Smooth muscle cell (in vitro differentiated cells): ENCODE measurements at regions not wholly inside any gene's neighbourhood (a gene's known extent, or its start where the extent isn't known, plus 50 kb on each side); places are given as distances from the start of the nearest gene placed in this dataset.

Source experiments
- DNase-seq: peaks from one replicate; lab custom pipeline; 2025; ENCODE audit not compliant: unreplicated experiment; lab: John Stamatoyannopoulos, UW
- H2AFZ ChIP-seq: fragments of 200-600 bp; sonication (generic); 2 replicates; pipeline ENCODE4 v1.6.0; 2016; ENCODE audit warnings: antibody characterized with exemption, low read depth, mild to moderate bottlenecking
- H3F3A ChIP-seq: fragments of 200-600 bp; sonication (generic); 2 replicates; pipeline ENCODE4 v1.6.0; 2017; ENCODE audit warnings: antibody characterized with exemption, low read depth
- H3K27ac ChIP-seq: fragments of 200-600 bp; sonication (generic); 2 replicates; pipeline ENCODE4 v1.5.1; 2016; ENCODE audit warnings: low read depth, mild to moderate bottlenecking
- H3K27me3 ChIP-seq: fragments of 200-600 bp; sonication (generic); 2 replicates; pipeline ENCODE4 v1.6.1; 2016; ENCODE audit warnings: low read depth, mild to moderate bottlenecking
- H3K36me3 ChIP-seq: fragments of 200-600 bp; sonication (generic); 2 replicates; pipeline ENCODE4 v1.5.1; 2016; ENCODE audit warnings: low read depth
- H3K4me1 ChIP-seq: fragments of 200-600 bp; sonication (generic); 2 replicates; pipeline ENCODE4 v1.5.1; 2016; ENCODE audit warnings: low read depth
- H3K4me2 ChIP-seq: fragments of 200-600 bp; sonication (generic); 2 replicates; pipeline ENCODE4 v1.6.0; 2016; ENCODE audit warnings: mild to moderate bottlenecking
- H3K4me3 ChIP-seq: fragments of 200-600 bp; sonication (generic); 2 replicates; pipeline ENCODE4 v1.5.1; 2016; ENCODE audit warnings: mild to moderate bottlenecking
- H3K79me2 ChIP-seq: fragments of 200-600 bp; sonication (generic); 2 replicates; pipeline ENCODE4 v1.6.0; 2016; ENCODE audit warnings: low read depth, mild to moderate bottlenecking
- H3K9ac ChIP-seq: fragments of 200-600 bp; sonication (generic); 2 replicates; pipeline ENCODE4 v1.6.0; 2016; ENCODE audit warnings: low read depth
- H3K9me3 ChIP-seq: fragments of 200-600 bp; sonication (generic); replicated peaks from 2 replicates; pipeline ENCODE4 v1.5.1; 2016; ENCODE audit warnings: low read depth
- H4K20me1 ChIP-seq: fragments of 200-600 bp; sonication (generic); 2 replicates; pipeline ENCODE4 v1.6.0; 2016; ENCODE audit warnings: low read depth
- CTCF ChIP-seq: fragments of 200-600 bp; sonication (generic); IDR thresholded peaks from 2 replicates; pipeline ENCODE4 v1.5.1; 2017; ENCODE audit warnings: borderline replicate concordance, mild to moderate bottlenecking, antibody characterized with exemption; ENCODE audit not compliant: insufficient read depth, poor library complexity, severe bottlenecking
- WGBS: methylation state at CpG from one replicate; pipeline ENCODE4 v1.1.7; 2016; ENCODE audit warnings: low lambda C conversion rate; 5-methylcytosine and 5-hydroxymethylcytosine counted together

DNA sequence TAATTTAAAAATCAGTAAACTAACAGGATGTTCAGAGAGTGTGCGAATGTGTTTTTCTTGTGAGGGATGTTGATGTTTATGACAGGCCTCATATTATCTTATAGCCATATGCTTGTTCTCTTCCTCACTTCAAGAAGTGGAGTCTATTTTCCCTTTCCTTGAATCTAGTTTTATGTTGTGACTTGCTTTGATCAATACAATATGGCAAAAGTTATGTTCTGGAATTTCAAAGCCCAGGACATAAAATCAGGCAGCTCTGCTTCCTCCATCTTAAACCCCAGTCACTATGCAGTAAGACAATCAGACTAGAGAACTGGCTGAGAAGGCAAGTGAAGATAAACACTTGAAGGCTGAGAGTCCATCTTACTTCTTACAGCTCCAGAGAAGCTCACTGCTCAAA, 585.1 kb upstream of the NETO1 start:
- WGBS = 90% methylated on average over 1 of the region's 1 CpG
- Histone ChIP-seq H3K4me3 (no peak overlapping the region), H3K4me1 (peaks cover 5% of the 10 kb centered on the region), H3K9ac (no peak overlapping the region), H2AFZ (peak overlapping the region; percentile 28), H3K4me2 (no peak overlapping the region), H3K9me3 (no peaks in the 10 kb centered on the region), H3K27me3 (no peaks in the 10 kb centered on the region), H4K20me1 (no peaks in the 10 kb centered on the region), H3K27ac (no peak overlapping the region), H3F3A (no peaks in the 10 kb centered on the region), H3K36me3 (no peaks in the 10 kb centered on the region), H3K79me2 (no peaks in the 10 kb centered on the region)
- no peak for DNase-seq
- TF ChIP-seq CTCF = no peak

GRCh38 chr18:73446502-73446901, 578.7 kb upstream of the NETO1 start:
- no peak overlapping the region for H3K4me3 ChIP-seq
- no peak overlapping the region for H3K4me2 ChIP-seq
- H2AFZ ChIP-seq = peak overlapping the region; percentile 38
- no peak overlapping the region for H3K9ac ChIP-seq
- no peaks in the 10 kb centered on the region for H3F3A ChIP-seq
- no peaks in the 10 kb centered on the region for H3K27me3 ChIP-seq
- no peaks in the 10 kb centered on the region for H3K4me1 ChIP-seq
- no peaks in the 10 kb centered on the region for H4K20me1 ChIP-seq
- 77% methylated on average over 4 of the region's 4 CpGs for WGBS
- no peak for DNase-seq
- no peaks in the 10 kb centered on the region for H3K79me2 ChIP-seq
- TF ChIP-seq CTCF = no peak
- H3K36me3 ChIP-seq = no peaks in the 10 kb centered on the region
- H3K9me3 ChIP-seq = no peaks in the 10 kb centered on the region
- no peak overlapping the region for H3K27ac ChIP-seq

DNA sequence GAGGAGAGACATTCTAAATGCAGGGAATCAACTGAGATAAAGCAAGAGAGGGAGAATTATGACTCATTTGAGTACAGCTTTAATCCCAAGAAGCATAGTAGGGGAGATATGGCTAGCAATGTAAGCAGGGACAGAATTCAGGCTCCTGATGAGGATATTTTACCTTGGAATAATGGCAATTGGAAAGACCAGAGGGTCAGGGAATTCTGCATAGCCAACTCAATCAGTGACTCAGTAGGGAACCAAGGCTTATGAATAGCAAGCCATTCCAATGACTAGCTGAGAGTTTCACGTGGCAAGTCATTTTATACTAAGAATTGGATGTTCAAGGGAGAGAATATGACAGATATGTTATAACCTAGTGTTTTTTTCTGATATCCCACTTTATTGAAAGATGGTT, 563.8 kb upstream of the NETO1 start:
- Histone ChIP-seq H3K36me3 (no peaks in the 10 kb centered on the region), H3K79me2 (no peaks in the 10 kb centered on the region), H3K27me3 (no peaks in the 10 kb centered on the region), H3K9ac (no peak overlapping the region), H3K4me3 (no peak overlapping the region), H3K4me1 (peaks cover 9% of the 10 kb centered on the region), H4K20me1 (no peaks in the 10 kb centered on the region), H2AFZ (no peak overlapping the region), H3K27ac (no peak overlapping the region), H3K9me3 (no peaks in the 10 kb centered on the region), H3K4me2 (no peak overlapping the region), H3F3A (no peaks in the 10 kb centered on the region)
- DNase-seq = no peak
- WGBS = 29% methylated on average over 1 of the region's 1 CpG
- TF ChIP-seq CTCF = no peak

DNA sequence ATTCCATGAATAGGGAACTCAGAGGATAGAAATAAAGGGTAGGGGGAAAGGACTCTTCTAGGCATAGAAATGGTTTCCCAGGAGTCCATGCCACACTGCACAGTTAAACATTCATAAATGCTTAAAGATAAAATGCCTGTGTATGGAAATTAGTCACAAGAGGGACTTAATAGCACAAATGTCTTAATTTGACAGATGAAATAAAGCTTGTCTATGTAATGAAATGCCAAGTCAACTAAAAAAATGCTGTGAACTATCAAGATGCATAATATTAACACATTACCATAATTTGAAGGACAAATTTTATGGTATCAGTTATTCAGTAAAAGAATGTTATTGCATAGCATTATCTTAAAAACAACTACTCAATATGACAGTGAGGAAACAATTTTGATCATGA, 553.2 kb upstream of the NETO1 start:
- no peak for TF ChIP-seq CTCF
- H3K36me3 ChIP-seq = no peaks in the 10 kb centered on the region
- no peak overlapping the region for H3K4me3 ChIP-seq

More for the DNA sequence above, 553.2 kb upstream of the NETO1 start:
- Histone ChIP-seq H2AFZ (no peak overlapping the region), H3K9ac (no peak overlapping the region), H3K4me2 (no peak overlapping the region), H4K20me1 (no peaks in the 10 kb centered on the region), H3K79me2 (no peaks in the 10 kb centered on the region), H3K27ac (no peak overlapping the region), H3K27me3 (no peaks in the 10 kb centered on the region), H3K9me3 (peaks cover 3% of the 10 kb centered on the region), H3K4me1 (no peaks in the 10 kb centered on the region), H3F3A (no peaks in the 10 kb centered on the region)
- no peak for DNase-seq
